ENCODE measurements at regions not wholly inside any gene's neighbourhood (a gene's known extent, or its start where the extent isn't known, plus 50 kb on each side); places are given as distances from the start of the nearest gene placed in this dataset.

DNA sequence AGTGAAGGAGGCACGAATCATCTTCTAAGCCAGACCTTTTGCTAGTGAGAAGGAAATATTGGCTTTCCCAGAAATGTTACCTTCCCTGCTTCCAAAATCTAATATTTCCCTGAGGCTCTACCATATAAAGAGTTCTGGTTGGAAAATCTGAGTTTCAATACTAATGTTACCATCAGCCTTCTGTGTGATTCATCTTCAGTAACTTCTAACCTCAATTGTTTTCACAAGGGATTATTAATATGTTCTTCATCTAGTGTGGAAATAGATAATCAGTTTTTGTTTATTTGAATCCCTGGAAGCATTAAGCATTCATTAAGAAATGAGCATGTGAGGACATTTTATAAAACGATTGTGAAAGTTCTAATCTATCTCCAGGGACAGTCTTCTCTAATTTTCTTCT is 720.9 kb downstream of the AACS start:
- H3K27ac ChIP-seq = no peak overlapping the region
- TF ChIP-seq ZFX (IDR thresholded peaks at IDR 0.05) = no peak
- TF ChIP-seq CTCF (conservative IDR thresholded peaks at IDR 0.05) = no peak

DNA sequence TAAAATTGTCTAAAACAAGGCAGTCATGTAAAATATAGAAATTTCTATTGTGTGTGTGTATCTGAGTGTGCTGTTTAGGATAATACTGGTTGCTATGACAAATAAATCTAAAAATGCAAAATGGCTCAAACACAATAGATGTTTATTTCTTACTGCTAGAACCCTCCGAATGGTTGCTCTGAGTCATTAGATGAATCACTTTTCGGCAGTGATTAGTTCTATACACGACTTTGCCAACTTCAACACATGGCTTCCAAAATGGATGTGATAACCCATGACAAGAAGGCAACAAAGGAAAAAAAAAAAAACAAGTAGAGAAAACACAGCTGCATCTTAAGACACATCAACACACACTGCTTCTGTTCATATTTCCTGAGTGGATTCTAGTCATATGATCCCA is 729.2 kb downstream of the AACS start:
- TF ChIP-seq ZFX (IDR thresholded peaks at IDR 0.05) (no peak), CTCF (conservative IDR thresholded peaks at IDR 0.05) (no peak)
- no peak overlapping the region for H3K27ac ChIP-seq

GRCh38 chr12:125797421-125798175 is 732.4 kb downstream of the AACS start:
- no peak overlapping the region for H3K27ac ChIP-seq
- TF ChIP-seq ZFX (IDR thresholded peaks at IDR 0.05) (no peak), CTCF (conservative IDR thresholded peaks at IDR 0.05) (no peak)

GRCh38 chr12:125804660-125805059 is 739.4 kb downstream of the AACS start:
- TF ChIP-seq CTCF (conservative IDR thresholded peaks at IDR 0.05) (no peak), ZFX (IDR thresholded peaks at IDR 0.05) (no peak)
- H3K27ac ChIP-seq = no peak overlapping the region

GRCh38 chr12:125824276-125824675 is 759.0 kb downstream of the AACS start:
- H3K27ac ChIP-seq = no peak overlapping the region
- no peak for TF ChIP-seq ZFX (IDR thresholded peaks at IDR 0.05)
- TF ChIP-seq CTCF (conservative IDR thresholded peaks at IDR 0.05) = no peak

DNA sequence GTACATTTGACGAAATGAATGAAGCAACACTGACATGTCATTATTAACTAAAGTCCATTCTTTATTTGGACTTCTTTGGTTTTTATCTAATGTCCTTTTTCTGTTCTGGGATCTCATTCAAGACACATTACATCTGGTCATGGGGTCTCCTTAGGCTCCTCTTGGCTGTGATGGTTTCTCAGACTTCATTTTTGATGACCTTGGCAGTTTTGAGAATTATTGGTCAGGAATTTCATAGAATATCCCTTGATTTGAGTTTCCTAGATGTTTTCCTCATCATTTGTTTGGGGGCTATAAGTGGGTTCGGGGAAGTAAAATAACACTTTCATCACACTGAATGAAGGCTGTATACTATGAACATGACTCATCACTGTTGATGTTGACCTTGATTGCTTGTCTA is 770.6 kb downstream of the AACS start:
- no peak for TF ChIP-seq CTCF (conservative IDR thresholded peaks at IDR 0.05)
- TF ChIP-seq ZFX (IDR thresholded peaks at IDR 0.05) = no peak
- H3K27ac ChIP-seq = no peak overlapping the region

GRCh38 chr12:125836647-125837046 is 771.4 kb downstream of the AACS start:
- H3K27ac ChIP-seq = no peak overlapping the region
- no peak for TF ChIP-seq ZFX (IDR thresholded peaks at IDR 0.05)
- no peak for TF ChIP-seq CTCF (conservative IDR thresholded peaks at IDR 0.05)
